ENCODE measurements at regions not wholly inside any gene's neighbourhood (a gene's known extent, or its start where the extent isn't known, plus 50 kb on each side); places are given as distances from the start of the nearest gene placed in this dataset.

- H3K4me3 ChIP-seq (replicated peaks in 1 of 2; ENCODE audit: low read depth in 2 of 2, low read length in 2 of 2): no peak overlapping the region
- TF ChIP-seq CTCF (IDR thresholded peaks at IDR 0.05; ENCODE audit: low read depth, low read length): no peak
- DNase-seq (ENCODE audit: low read depth in 2 of 2): peak; percentile 3 to 22
Measured at GRCh38 chr2:228556717-228557116, 375.2 kb upstream of the SPHKAP start.

- no peak for TF ChIP-seq CTCF (IDR thresholded peaks at IDR 0.05; ENCODE audit: low read depth, low read length)
- no peak for DNase-seq (ENCODE audit: low read depth in 2 of 2)
- no peak overlapping the region for H3K4me3 ChIP-seq (replicated peaks in 1 of 2; ENCODE audit: low read depth in 2 of 2, low read length in 2 of 2)
Measured at GRCh38 chr2:228549441-228550007, 368.0 kb upstream of the SPHKAP start.

- no peak for TF ChIP-seq CTCF (IDR thresholded peaks at IDR 0.05; ENCODE audit: low read depth, low read length)
- no peak overlapping the region for H3K4me3 ChIP-seq (replicated peaks in 1 of 2; ENCODE audit: low read depth in 2 of 2, low read length in 2 of 2)
- DNase-seq (ENCODE audit: low read depth in 2 of 2): peak; percentile 5 to 56
Measured at GRCh38 chr2:228548230-228548629, 366.7 kb upstream of the SPHKAP start.

GRCh38 chr2:228545748-228546145, 364.3 kb upstream of the SPHKAP start:
- TF ChIP-seq CTCF (IDR thresholded peaks at IDR 0.05; ENCODE audit: low read depth, low read length): no peak
- DNase-seq (ENCODE audit: low read depth in 2 of 2): peak; percentile 26 to 32
- H3K4me3 ChIP-seq (replicated peaks in 1 of 2; ENCODE audit: low read depth in 2 of 2, low read length in 2 of 2): no peak overlapping the region

GRCh38 chr2:228545041-228545747, 363.7 kb upstream of the SPHKAP start:
- TF ChIP-seq CTCF (IDR thresholded peaks at IDR 0.05; ENCODE audit: low read depth, low read length): no peak
- no peak overlapping the region for H3K4me3 ChIP-seq (replicated peaks in 1 of 2; ENCODE audit: low read depth in 2 of 2, low read length in 2 of 2)
- DNase-seq (ENCODE audit: low read depth in 2 of 2): peak; percentile 39 to 89

- no peak for TF ChIP-seq CTCF (IDR thresholded peaks at IDR 0.05; ENCODE audit: low read depth, low read length)
- no peak for DNase-seq (ENCODE audit: low read depth in 2 of 2)
- no peak overlapping the region for H3K4me3 ChIP-seq (replicated peaks in 1 of 2; ENCODE audit: low read depth in 2 of 2, low read length in 2 of 2)
Measured at GRCh38 chr2:228543117-228543516, 361.6 kb upstream of the SPHKAP start.
